ENCODE measurements at regions not wholly inside any gene's neighbourhood (a gene's known extent, or its start where the extent isn't known, plus 50 kb on each side); places are given as distances from the start of the nearest gene placed in this dataset.

DNA sequence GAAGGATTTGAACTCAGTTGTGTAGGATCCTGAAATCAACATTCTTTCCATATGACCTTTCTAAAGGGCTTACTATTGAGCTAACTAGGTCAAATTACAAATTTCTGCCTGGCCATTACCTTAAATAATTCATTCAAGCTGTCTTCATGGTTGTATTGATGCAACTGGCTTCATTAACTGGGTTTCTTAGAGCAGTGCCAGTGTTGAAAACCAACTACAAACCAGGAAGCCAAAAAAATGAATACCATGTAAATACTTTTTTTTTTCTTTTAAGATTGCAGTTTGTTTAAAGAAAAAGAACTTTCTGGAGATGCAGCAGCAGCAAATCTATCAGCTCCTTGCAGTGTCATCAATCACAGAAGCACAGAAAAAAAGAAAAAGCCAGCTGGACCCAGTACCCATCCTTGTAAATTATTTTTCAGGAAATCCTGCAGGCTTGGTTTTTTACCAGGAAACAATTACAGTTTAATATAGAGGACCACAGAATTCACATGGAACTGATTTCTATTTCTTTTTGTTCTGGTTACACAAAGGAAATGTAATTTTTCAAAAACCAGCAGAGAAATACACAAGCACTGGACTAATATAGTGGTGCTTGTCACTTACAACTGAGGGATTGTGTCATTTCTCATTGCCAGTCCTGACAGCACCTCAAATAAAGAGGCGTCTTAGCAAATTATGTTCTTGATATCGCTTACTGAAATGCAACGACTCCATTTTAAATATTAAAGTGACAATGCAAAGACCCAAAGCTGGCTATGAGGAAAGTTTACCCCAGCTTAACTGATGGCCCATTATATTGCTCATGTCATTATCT is 131.9 kb downstream of the TMEM26 start:
- H3K9me3 Mint-ChIP-seq, result no peaks in the 10 kb centered on the region
- peaks cover 8% of the 10 kb centered on the region for H3K4me1 Mint-ChIP-seq
- ChIA-PET POLR2A (no interaction called here), CTCF (no interaction called here)
- H3K36me3 Mint-ChIP-seq, result no peaks in the 10 kb centered on the region
- DNase-seq (ENCODE audit: low spot score) (no peak), ATAC-seq (no peak)
- TF ChIP-seq, protein P1, sequence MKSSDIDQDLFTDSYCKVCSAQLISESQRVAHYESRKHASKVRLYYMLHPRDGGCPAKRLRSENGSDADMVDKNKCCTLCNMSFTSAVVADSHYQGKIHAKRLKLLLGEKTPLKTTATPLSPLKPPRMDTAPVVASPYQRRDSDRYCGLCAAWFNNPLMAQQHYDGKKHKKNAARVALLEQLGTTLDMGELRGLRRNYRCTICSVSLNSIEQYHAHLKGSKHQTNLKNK (CRISPR knock-in tag; IDR thresholded peaks at IDR 0.05), result no peak
- TF ChIP-seq ESRRA (CRISPR knock-in tag; IDR thresholded peaks at IDR 0.05; ENCODE audit: borderline replicate concordance) (no peak), HMGXB4 (CRISPR knock-in tag; IDR thresholded peaks at IDR 0.05) (no peak)
- no peaks in the 10 kb centered on the region for H3K27me3 Mint-ChIP-seq (ENCODE audit: low read depth)
- no peak overlapping the region for H3K4me3 Mint-ChIP-seq
- no peak overlapping the region for H3K27ac Mint-ChIP-seq

GRCh38 chr10:61320257-61320587 is 133.0 kb downstream of the TMEM26 start:
- CTCF ChIA-PET, result no interaction called here
- H3K27me3 Mint-ChIP-seq (ENCODE audit: low read depth), result no peaks in the 10 kb centered on the region
- H3K9me3 Mint-ChIP-seq, result no peaks in the 10 kb centered on the region
- H3K27ac Mint-ChIP-seq, result no peak overlapping the region
- no peak overlapping the region for H3K4me3 Mint-ChIP-seq
- DNase-seq (ENCODE audit: low spot score), result no peak
- POLR2A ChIA-PET, result no interaction called here
- peaks cover 6% of the 10 kb centered on the region for H3K4me1 Mint-ChIP-seq
- ATAC-seq, result no peak
- no peaks in the 10 kb centered on the region for H3K36me3 Mint-ChIP-seq
- TF ChIP-seq CDX4 (CRISPR knock-in tag; IDR thresholded peaks at IDR 0.05; ENCODE audit: borderline replicate concordance) (no peak), E2F4 (CRISPR knock-in tag; IDR thresholded peaks at IDR 0.05; ENCODE audit: borderline replicate concordance, low read depth) (no peak), E2F5 (CRISPR knock-in tag; IDR thresholded peaks at IDR 0.05) (no peak), ZNF671 (CRISPR knock-in tag; IDR thresholded peaks at IDR 0.05) (no peak), ZNF263 (CRISPR knock-in tag; IDR thresholded peaks at IDR 0.05; ENCODE audit: low read depth) (no peak), TEAD1 (CRISPR knock-in tag; IDR thresholded peaks at IDR 0.05) (no peak), ESRRA (CRISPR knock-in tag; IDR thresholded peaks at IDR 0.05; ENCODE audit: borderline replicate concordance) (no peak), CBFB (CRISPR knock-in tag; IDR thresholded peaks at IDR 0.05; ENCODE audit: low read depth) (no peak), PRRX2 (CRISPR knock-in tag; IDR thresholded peaks at IDR 0.05) (no peak), FOXP1 (CRISPR knock-in tag; IDR thresholded peaks at IDR 0.05; ENCODE audit: borderline replicate concordance) (no peak), CTCF (IDR thresholded peaks at IDR 0.05) (no peak), SOX15 (CRISPR knock-in tag; IDR thresholded peaks at IDR 0.05) (no peak)
- TF ChIP-seq, protein P2, sequence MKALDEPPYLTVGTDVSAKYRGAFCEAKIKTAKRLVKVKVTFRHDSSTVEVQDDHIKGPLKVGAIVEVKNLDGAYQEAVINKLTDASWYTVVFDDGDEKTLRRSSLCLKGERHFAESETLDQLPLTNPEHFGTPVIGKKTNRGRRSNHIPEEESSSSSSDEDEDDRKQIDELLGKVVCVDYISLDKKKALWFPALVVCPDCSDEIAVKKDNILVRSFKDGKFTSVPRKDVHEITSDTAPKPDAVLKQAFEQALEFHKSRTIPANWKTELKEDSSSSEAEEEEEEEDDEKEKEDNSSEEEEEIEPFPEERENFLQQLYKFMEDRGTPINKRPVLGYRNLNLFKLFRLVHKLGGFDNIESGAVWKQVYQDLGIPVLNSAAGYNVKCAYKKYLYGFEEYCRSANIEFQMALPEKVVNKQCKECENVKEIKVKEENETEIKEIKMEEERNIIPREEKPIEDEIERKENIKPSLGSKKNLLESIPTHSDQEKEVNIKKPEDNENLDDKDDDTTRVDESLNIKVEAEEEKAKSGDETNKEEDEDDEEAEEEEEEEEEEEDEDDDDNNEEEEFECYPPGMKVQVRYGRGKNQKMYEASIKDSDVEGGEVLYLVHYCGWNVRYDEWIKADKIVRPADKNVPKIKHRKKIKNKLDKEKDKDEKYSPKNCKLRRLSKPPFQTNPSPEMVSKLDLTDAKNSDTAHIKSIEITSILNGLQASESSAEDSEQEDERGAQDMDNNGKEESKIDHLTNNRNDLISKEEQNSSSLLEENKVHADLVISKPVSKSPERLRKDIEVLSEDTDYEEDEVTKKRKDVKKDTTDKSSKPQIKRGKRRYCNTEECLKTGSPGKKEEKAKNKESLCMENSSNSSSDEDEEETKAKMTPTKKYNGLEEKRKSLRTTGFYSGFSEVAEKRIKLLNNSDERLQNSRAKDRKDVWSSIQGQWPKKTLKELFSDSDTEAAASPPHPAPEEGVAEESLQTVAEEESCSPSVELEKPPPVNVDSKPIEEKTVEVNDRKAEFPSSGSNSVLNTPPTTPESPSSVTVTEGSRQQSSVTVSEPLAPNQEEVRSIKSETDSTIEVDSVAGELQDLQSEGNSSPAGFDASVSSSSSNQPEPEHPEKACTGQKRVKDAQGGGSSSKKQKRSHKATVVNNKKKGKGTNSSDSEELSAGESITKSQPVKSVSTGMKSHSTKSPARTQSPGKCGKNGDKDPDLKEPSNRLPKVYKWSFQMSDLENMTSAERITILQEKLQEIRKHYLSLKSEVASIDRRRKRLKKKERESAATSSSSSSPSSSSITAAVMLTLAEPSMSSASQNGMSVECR (CRISPR knock-in tag; IDR thresholded peaks at IDR 0.05; ENCODE audit: borderline replicate concordance), result no peak
- TF ChIP-seq, protein P3, sequence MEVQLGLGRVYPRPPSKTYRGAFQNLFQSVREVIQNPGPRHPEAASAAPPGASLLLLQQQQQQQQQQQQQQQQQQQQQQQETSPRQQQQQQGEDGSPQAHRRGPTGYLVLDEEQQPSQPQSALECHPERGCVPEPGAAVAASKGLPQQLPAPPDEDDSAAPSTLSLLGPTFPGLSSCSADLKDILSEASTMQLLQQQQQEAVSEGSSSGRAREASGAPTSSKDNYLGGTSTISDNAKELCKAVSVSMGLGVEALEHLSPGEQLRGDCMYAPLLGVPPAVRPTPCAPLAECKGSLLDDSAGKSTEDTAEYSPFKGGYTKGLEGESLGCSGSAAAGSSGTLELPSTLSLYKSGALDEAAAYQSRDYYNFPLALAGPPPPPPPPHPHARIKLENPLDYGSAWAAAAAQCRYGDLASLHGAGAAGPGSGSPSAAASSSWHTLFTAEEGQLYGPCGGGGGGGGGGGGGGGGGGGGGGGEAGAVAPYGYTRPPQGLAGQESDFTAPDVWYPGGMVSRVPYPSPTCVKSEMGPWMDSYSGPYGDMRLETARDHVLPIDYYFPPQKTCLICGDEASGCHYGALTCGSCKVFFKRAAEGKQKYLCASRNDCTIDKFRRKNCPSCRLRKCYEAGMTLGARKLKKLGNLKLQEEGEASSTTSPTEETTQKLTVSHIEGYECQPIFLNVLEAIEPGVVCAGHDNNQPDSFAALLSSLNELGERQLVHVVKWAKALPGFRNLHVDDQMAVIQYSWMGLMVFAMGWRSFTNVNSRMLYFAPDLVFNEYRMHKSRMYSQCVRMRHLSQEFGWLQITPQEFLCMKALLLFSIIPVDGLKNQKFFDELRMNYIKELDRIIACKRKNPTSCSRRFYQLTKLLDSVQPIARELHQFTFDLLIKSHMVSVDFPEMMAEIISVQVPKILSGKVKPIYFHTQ (CRISPR knock-in tag; IDR thresholded peaks at IDR 0.05), result no peak
- TF ChIP-seq, protein P4, sequence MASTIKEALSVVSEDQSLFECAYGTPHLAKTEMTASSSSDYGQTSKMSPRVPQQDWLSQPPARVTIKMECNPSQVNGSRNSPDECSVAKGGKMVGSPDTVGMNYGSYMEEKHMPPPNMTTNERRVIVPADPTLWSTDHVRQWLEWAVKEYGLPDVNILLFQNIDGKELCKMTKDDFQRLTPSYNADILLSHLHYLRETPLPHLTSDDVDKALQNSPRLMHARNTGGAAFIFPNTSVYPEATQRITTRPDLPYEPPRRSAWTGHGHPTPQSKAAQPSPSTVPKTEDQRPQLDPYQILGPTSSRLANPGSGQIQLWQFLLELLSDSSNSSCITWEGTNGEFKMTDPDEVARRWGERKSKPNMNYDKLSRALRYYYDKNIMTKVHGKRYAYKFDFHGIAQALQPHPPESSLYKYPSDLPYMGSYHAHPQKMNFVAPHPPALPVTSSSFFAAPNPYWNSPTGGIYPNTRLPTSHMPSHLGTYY (CRISPR knock-in tag; IDR thresholded peaks at IDR 0.05), result no peak
